Heart left ventricle (tissue), 13 donors: ENCODE measurements at regions not wholly inside any gene's neighbourhood (a gene's known extent, or its start where the extent isn't known, plus 50 kb on each side); places are given as distances from the start of the nearest gene placed in this dataset.
"Not testable (repeated sequence)": the region's sequence is repeated elsewhere in the genome, so short reads cannot be mapped to it uniquely, and the experiment has no call there.

Experiments
- CTCF ChIP-seq, 12 donors: fragments of 200-600 bp; sonication (generic) in 4 of 12; IDR thresholded peaks; one replicate each; pipeline versions ENCODE4 v1.5.0 to v1.8.0; 2018 to 2022; ENCODE audit warnings: antibody characterized with exemption in 12 of 12, mild to moderate bottlenecking in 5 of 12
- POLR2A ChIP-seq, 2 donors: fragments of 450-650 bp; IDR thresholded peaks; one replicate each; pipeline ENCODE4 v1.6.1; 2017; ENCODE audit warnings: antibody characterized with exemption in 2 of 2, mild to moderate bottlenecking in 2 of 2, moderate library complexity in 2 of 2
- donor health status: ischemic (EF 13 %, LVEDD 7.1; RV severe dilation, severe dysfunction).
- donor health status: DM: no; HTN: yes; CAD: no.
- donor health status: DM: no; HTN: no; CAD: no.
- donor health status: ischemic (EF 25% LVEDD 6.9; RV normal size, moderate dysfunction).
- donor health status: ischemic (EF 25% LVEDD 5.7; RV mildly dilated, moderate dysfunction).
- donor health status: ischemic (EF 35%, LVEDD 5.7; RV mildly dilated, moderate dysfunction).
- donor health status: nonischemic (EF 11% LVEDD 7.7; RV severe dilation, severe dysfunction).
- donor health status: DM: yes; HTN: yes; CAD: no.
- donor health status: PGD.
- donor health status: ischemic (EF 29% LVEDD 5.4; RV normal size, mild dysfunction).
- donor health status: nonischemic (EF 23%, LVEDD 6.1; RV moderate dilation, normal function).

GRCh38 chr13:31608780-31609179 lies 130.5 kb upstream of the RXFP2 start:
- TF ChIP-seq POLR2A, CTCF (IDR thresholded peaks at IDR 0.05): not testable (repeated sequence)
